SU-DHL-6 (cell line): ENCODE measurements at regions not wholly inside any gene's neighbourhood (a gene's known extent, or its start where the extent isn't known, plus 50 kb on each side); places are given as distances from the start of the nearest gene placed in this dataset.
"Not testable (repeated sequence)": the region's sequence is repeated elsewhere in the genome, so short reads cannot be mapped to it uniquely, and the experiment has no call there.

Experiments
- H2AFZ ChIP-seq: fragments of 200-600 bp; sonication (generic); 2 replicates; pipeline ENCODE4 v1.6.1; 2014; ENCODE audit warnings: low read depth, mild to moderate bottlenecking, moderate library complexity, mixed read lengths, antibody characterized with exemption, low read length; ENCODE audit not compliant: severe bottlenecking
- H3F3A ChIP-seq: fragments of 200-600 bp; shearing (Covaris generic); 2 replicates; pipeline ENCODE4 v1.6.0; 2016; ENCODE audit warnings: antibody characterized with exemption, mild to moderate bottlenecking; ENCODE audit not compliant: insufficient read depth
- H3K27ac ChIP-seq: fragments of 200-600 bp; sonication (generic); 2 replicates; pipeline ENCODE4 v1.5.1; 2016; ENCODE audit warnings: low read depth, mild to moderate bottlenecking, low read length, moderate library complexity, mixed read lengths
- H3K27me3 ChIP-seq: fragments of 200-600 bp; sonication (generic), shearing (Covaris generic); 2 replicates; pipeline ENCODE4 v1.6.0; 2014; ENCODE audit warnings: mild to moderate bottlenecking, low read length
- H3K36me3 ChIP-seq: fragments of 200-600 bp; sonication (generic); 2 replicates; pipeline ENCODE4 v1.6.1; 2014; ENCODE audit warnings: mild to moderate bottlenecking, low read length, mixed read lengths
- H3K4me2 ChIP-seq: fragments of 300-600, 200-600 bp; shearing (Covaris generic), sonication (generic); 2 replicates; pipeline ENCODE4 v1.6.0; 2014; ENCODE audit warnings: low read length, low read depth, mild to moderate bottlenecking; ENCODE audit not compliant: poor library complexity, severe bottlenecking
- H3K4me3 ChIP-seq: fragments of 200-600 bp; sonication (generic); 2 replicates; pipeline ENCODE4 v1.5.1; 2014; ENCODE audit warnings: antibody characterized with exemption, low read length, mild to moderate bottlenecking, mixed read lengths; ENCODE audit not compliant: insufficient read depth, poor library complexity, severe bottlenecking
- H3K79me2 ChIP-seq: fragments of 200-600 bp; sonication (generic); 2 replicates; pipeline ENCODE4 v1.6.1; 2014; ENCODE audit warnings: mild to moderate bottlenecking, low read length, moderate library complexity; ENCODE audit not compliant: insufficient read depth
- H3K9ac ChIP-seq: fragments of 200-600 bp; sonication (generic); 2 replicates; pipeline ENCODE4 v1.7.0; 2014; ENCODE audit warnings: mild to moderate bottlenecking, low read length
- H3K9me2 ChIP-seq: fragments of 200-600 bp; sonication (generic); replicated peaks from 2 replicates; pipeline ENCODE4 v1.6.1; 2014; ENCODE audit warnings: low read length; ENCODE audit not compliant: insufficient read depth
- H3K9me3 ChIP-seq: fragments of 200-600 bp; sonication (generic); 2 replicates; pipeline ENCODE4 v1.6.1; 2014; ENCODE audit warnings: low read length, mixed read lengths; ENCODE audit not compliant: insufficient read depth
- H4K20me1 ChIP-seq: fragments of 200-600 bp; sonication (generic); 2 replicates; pipeline ENCODE4 v1.6.1; 2014; ENCODE audit warnings: low read depth, mild to moderate bottlenecking, antibody characterized with exemption, low read length, moderate library complexity, mixed read lengths
- CTCF ChIP-seq: fragments of 200-600 bp; sonication (generic); IDR thresholded peaks from one replicate; pipeline ENCODE4 v1.5.1; 2017; ENCODE audit warnings: antibody characterized with exemption, mild to moderate bottlenecking, low read length, moderate library complexity; ENCODE audit not compliant: insufficient read depth, poor library complexity, severe bottlenecking
- EZH2phosphoT487 ChIP-seq: fragments of 200-600 bp; sonication (generic), shearing (Covaris generic); conservative IDR thresholded peaks from 2 replicates; pipeline ENCODE4 v1.6.1; 2018; ENCODE audit warnings: mild to moderate bottlenecking, antibody characterized with exemption, low read length, moderate library complexity, mixed read lengths

GRCh38 chr1:119251751-119252150 lies 111.3 kb upstream of the WARS2 start:
- Histone ChIP-seq H3K4me2 (no peak overlapping the region), H3K27ac (no peak overlapping the region), H3K9me3 (no peaks in the 10 kb centered on the region), H3K36me3 (no peaks in the 10 kb centered on the region), H4K20me1 (no peaks in the 10 kb centered on the region), H2AFZ (no peak overlapping the region), H3K27me3 (no peaks in the 10 kb centered on the region), H3K9ac (no peak overlapping the region), H3K9me2 (no peaks in the 10 kb centered on the region), H3K79me2 (no peaks in the 10 kb centered on the region), H3K4me3 (no peak overlapping the region), H3F3A (no peaks in the 10 kb centered on the region)
- TF ChIP-seq CTCF (no peak), EZH2phosphoT487 (no peak)

DNA sequence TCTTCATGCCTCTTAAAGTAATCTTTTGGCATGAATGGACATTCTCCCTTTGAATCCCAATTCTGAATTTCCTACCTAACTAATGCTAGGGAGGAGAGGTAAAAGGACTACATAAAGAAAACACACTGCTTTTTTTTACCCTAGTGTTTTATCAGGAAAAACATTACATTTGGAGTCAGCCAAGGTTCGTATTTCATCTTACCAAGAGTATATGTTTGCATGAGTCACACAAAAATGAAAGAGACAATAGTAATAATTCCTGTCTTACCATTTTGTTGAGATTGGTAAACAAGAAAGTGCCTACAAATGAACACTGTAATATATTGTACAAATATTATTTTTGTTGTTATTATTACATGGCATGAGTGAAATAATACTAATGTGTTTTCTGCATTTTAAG lies 112.9 kb upstream of the WARS2 start:
- no peaks in the 10 kb centered on the region for H3K27me3 ChIP-seq
- no peaks in the 10 kb centered on the region for H4K20me1 ChIP-seq
- TF ChIP-seq CTCF (no peak), EZH2phosphoT487 (no peak)
- no peak overlapping the region for H3K4me3 ChIP-seq
- H3K4me2 ChIP-seq = no peak overlapping the region
- no peak overlapping the region for H2AFZ ChIP-seq
- no peak overlapping the region for H3K9ac ChIP-seq
- H3K79me2 ChIP-seq = no peaks in the 10 kb centered on the region
- H3F3A ChIP-seq = no peaks in the 10 kb centered on the region
- H3K9me2 ChIP-seq = no peaks in the 10 kb centered on the region
- no peaks in the 10 kb centered on the region for H3K36me3 ChIP-seq
- H3K27ac ChIP-seq = no peak overlapping the region
- no peaks in the 10 kb centered on the region for H3K9me3 ChIP-seq

DNA sequence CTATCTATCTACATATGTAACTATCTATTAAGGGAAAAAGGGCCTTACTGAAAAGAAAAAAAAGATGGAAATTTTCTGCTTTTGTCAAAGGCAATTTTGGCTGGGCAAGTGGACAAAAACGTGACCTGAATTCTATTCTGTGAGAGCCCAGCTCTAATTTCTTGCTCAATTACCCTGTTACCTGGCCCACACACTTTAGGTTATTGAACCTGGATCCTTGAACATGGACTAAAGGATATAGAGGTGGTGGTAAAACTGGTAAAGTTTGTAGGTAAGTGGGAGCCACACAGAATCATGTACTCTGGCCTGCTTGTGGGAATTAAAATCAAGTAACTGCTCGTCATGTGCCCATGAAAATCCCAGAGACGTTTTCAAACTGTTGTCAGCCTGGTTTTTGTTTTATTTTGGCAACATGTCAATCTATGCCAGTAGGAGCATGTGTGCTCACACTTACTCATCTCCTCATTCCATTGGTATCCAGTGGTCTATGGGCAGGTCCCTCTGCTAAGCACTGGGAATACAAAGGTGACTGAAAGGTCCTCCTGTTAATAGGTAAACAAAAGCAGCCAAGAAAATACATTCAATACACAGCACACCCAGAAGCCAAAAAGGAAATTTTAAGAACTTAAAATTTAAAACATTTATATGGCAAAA lies 113.7 kb upstream of the WARS2 start:
- H3K4me2 ChIP-seq = no peak overlapping the region
- no peak for TF ChIP-seq EZH2phosphoT487
- no peak for TF ChIP-seq CTCF

DNA sequence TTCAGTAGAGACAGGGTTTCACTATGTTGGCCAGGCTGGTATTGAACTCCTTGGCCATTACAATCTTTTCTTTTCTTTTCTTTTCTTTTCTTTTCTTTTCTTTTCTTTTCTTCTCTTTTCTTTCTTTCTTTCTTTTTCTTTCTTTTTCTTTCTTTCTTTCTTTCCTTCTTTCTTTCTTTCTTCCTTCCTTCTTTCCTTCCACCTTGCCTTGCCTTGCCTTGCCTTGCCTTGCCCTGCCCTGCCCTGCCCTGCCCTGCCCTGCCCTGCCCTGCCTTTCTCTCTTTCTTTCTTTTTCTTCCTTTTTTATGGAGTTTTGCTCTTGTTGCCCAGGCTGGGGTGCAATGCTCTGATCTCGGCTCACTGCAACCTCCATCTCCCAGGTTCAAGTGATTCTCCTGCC lies 112.5 kb upstream of the HAO2 start:
- not testable (repeated sequence) for H3K27ac ChIP-seq, H2AFZ ChIP-seq, H3K4me2 ChIP-seq, H3K4me3 ChIP-seq, H3K9me3 ChIP-seq, H3K9ac ChIP-seq, H3K27me3 ChIP-seq, H3F3A ChIP-seq, H3K36me3 ChIP-seq, H3K79me2 ChIP-seq, H3K9me2 ChIP-seq, H4K20me1 ChIP-seq

More for the DNA sequence above, 113.7 kb upstream of the WARS2 start:
- H3K27me3 ChIP-seq = no peaks in the 10 kb centered on the region
- no peaks in the 10 kb centered on the region for H4K20me1 ChIP-seq
- H3K27ac ChIP-seq = no peak overlapping the region
- no peaks in the 10 kb centered on the region for H3F3A ChIP-seq
- H3K9ac ChIP-seq = no peak overlapping the region
- no peaks in the 10 kb centered on the region for H3K9me2 ChIP-seq
- no peak overlapping the region for H3K4me3 ChIP-seq
- no peaks in the 10 kb centered on the region for H3K9me3 ChIP-seq
- no peaks in the 10 kb centered on the region for H3K79me2 ChIP-seq
- H2AFZ ChIP-seq = no peak overlapping the region
- H3K36me3 ChIP-seq = no peaks in the 10 kb centered on the region
